Choroid plexus epithelial cell (primary cell): ENCODE measurements at regions not wholly inside any gene's neighbourhood (a gene's known extent, or its start where the extent isn't known, plus 50 kb on each side); places are given as distances from the start of the nearest gene placed in this dataset.

ENCODE experiments used
- DNase-seq: peaks from one replicate; pipeline ENCODE4 v3.0.0-alpha.2; 2010; ENCODE audit warnings: low read depth
- H3K4me3 ChIP-seq: 2 replicates; pipeline ENCODE4 v1.5.1; 2011; ENCODE audit warnings: low read depth, mild to moderate bottlenecking, control low read depth, low read length, moderate library complexity
- TF ChIP-seq, protein P1 (sequence below): conservative IDR thresholded peaks from 2 replicates; pipeline ENCODE4 v1.5.1; 2011; ENCODE audit warnings: low read depth, mild to moderate bottlenecking, control low read depth, inconsistent platforms, low read length, moderate library complexity

DNA sequence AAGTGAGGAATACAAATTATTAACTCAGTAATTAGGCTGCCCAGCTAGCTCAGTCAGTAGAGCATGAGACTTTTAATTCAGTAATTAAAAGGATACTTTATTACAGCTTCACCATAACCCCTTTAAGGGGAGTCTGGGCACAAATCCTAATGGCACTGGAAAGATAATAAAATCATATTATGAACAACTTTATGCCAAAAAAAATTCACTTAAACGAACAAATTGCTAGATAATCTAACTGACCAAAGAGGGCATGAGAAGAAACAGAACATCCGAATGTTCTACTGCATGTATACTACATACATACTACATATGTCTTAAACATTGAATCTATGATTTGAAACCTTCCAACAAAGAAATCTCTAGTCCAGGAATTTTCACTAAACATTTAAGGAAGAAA is 159.5 kb downstream of the CYP26B1 start:
- TF ChIP-seq, protein P1, sequence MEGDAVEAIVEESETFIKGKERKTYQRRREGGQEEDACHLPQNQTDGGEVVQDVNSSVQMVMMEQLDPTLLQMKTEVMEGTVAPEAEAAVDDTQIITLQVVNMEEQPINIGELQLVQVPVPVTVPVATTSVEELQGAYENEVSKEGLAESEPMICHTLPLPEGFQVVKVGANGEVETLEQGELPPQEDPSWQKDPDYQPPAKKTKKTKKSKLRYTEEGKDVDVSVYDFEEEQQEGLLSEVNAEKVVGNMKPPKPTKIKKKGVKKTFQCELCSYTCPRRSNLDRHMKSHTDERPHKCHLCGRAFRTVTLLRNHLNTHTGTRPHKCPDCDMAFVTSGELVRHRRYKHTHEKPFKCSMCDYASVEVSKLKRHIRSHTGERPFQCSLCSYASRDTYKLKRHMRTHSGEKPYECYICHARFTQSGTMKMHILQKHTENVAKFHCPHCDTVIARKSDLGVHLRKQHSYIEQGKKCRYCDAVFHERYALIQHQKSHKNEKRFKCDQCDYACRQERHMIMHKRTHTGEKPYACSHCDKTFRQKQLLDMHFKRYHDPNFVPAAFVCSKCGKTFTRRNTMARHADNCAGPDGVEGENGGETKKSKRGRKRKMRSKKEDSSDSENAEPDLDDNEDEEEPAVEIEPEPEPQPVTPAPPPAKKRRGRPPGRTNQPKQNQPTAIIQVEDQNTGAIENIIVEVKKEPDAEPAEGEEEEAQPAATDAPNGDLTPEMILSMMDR: no peak
- DNase-seq: no peak
- H3K4me3 ChIP-seq: no peak overlapping the region

DNA sequence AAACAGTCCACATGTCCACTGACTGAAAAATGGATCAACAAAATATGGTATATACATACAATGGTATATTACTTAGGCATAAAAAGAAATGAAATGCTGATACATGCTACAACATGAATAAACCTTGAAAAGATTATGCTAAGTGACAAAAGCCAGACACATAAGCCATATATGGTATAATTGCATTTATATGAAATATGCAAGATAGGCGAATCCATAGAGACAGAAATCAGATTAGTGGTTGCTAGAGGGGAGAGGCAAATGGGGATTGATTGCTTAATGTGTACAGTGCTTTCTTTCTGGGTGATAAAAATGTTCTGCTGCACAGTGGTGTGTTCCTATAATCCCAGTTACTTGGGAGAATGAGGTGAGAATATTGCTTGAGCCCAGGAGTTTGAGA is 171.0 kb downstream of the CYP26B1 start:
- TF ChIP-seq, protein P1: no peak
- no peak overlapping the region for H3K4me3 ChIP-seq
- no peak for DNase-seq

DNA sequence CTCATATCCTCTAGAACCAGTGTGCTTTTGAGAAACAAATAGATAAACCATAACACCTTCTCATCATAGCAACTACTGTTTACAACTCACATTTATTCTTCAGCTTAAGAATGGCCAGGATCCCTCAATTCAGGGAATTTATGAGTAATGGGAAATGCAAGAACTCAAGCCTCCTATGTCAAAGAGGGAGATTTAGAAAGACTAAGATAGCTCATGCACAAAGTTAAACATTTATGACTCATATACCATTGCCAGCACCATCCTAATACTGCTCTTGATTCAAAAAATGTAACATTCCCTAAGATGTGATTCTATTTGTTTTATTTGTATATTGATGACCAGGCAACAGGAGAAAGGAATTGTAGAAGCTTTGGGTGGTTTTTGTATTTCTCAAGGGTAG is 172.8 kb downstream of the CYP26B1 start:
- DNase-seq: peak; percentile 26
- TF ChIP-seq, protein P1: no peak
- no peak overlapping the region for H3K4me3 ChIP-seq

DNA sequence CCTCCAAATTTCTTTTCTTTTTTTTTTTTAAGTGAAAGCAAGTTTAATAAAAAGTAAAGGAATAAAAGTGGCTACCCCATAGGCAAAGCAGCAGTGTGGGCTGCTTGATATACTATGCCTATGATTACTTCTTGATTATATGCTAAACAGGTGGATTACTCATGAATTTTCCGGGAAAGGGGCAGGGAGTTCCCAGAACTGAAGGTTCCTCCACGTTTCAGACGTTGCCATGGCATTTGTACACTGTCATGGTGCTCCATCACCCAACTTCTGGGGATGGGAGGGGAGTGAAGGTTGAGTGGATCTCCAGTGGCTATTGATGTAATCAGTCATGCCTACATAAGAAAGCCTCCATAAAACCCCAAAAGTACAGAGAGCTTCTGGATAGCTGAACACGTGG is 176.2 kb downstream of the CYP26B1 start:
- TF ChIP-seq, protein P1: no peak
- DNase-seq: no peak
- H3K4me3 ChIP-seq: no peak overlapping the region

DNA sequence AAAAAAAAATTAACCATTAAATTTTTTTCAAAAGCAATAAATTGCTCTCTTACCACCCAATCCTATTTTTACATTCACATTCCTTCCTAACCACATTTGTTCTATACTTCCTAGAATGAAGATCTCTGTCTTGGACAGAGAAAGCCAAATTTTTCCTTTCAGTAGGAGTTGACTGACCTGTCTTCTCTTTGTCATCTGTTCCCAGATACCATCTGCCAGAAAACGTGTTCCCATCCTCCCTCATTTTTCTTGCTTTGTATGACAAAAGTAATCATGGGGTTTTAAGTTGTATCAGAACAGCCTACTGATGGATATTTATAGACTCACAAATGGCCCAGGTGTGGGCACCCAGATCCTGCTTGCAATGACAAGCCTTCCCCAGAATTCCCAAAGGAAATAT is 182.1 kb downstream of the CYP26B1 start:
- TF ChIP-seq, protein P1: no peak
- no peak for DNase-seq
- H3K4me3 ChIP-seq: no peak overlapping the region

DNA sequence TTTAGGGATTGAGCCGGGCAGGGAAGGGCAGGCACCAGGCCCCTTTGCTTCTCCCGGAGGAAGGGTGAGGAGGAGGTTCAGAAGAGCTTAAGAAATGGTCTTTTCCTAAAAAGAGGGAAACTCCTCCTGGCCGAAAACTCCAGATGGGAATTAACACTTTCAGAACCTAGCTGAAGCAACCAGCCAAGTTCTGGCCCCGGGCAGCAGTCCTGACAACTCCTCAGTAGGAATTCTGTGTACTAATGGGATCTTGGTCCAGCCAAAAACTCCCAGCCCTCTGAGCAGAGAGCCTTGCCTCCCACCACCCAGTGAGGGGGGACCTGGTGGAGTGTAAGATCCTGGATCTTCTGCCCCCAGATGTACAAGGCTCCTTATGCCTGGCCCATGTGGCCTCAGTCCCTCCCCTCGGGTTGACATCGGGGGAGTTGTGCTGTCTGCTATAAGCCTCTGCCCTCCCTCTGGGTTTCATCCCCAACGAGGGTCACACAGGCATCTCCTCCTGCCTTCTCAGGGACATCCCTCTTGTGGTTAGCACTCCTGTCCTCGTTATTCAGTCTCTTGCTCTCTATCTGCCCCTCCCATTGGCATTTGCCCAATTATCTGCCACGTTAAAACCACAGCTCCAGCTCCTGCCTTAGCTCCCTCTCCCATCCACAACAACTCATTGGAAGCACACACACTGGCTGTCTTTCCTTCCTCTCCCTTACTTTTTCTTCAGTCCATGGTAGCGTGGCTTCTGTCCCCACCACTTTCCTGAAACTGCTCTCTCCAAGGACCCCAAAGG is 184.6 kb downstream of the CYP26B1 start:
- peak; percentile 38 for DNase-seq
- H3K4me3 ChIP-seq: no peak overlapping the region
- TF ChIP-seq, protein P1: no peak

DNA sequence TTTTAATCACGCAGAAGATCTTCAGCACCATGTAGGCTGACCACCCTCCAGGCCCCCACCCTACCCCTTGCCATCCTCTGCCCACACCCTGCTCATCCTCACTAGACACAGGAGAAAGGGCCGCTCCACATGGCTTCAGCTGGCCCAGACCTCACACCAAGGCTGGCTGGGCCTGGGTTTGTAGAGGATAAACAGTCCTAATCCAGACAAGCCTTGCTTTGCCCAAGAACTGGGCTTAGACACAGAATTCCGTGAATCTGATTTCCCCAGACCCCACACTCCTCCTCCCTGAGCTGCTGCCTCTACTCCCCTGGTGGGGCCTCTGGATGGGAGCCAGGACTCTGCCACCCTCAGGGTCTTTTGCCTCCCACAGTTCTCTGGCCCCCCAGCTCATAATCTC is 185.3 kb downstream of the CYP26B1 start:
- TF ChIP-seq, protein P1: no peak
- H3K4me3 ChIP-seq: no peak overlapping the region
- no peak for DNase-seq
